H9 (cell line): ENCODE measurements at regions not wholly inside any gene's neighbourhood (a gene's known extent, or its start where the extent isn't known, plus 50 kb on each side); places are given as distances from the start of the nearest gene placed in this dataset.

Experiments
- DNase-seq: peaks from one replicate; pipeline ENCODE4 v3.0.0-alpha.2; 2017
- H2AFZ ChIP-seq: one replicate; pipeline ENCODE4 v1.6.1; 2013; ENCODE audit warnings: mild to moderate bottlenecking, low read length, control low read depth, moderate library complexity
- H2AK5ac ChIP-seq: 2 replicates; pipeline ENCODE4 v1.6.1; 2013; ENCODE audit warnings: low read length, control low read depth, mixed read lengths; ENCODE audit not compliant: insufficient read length
- H2BK120ac ChIP-seq: one replicate; pipeline ENCODE4 v1.6.1; 2013; ENCODE audit warnings: low read depth, mild to moderate bottlenecking, low read length, control low read depth, inconsistent platforms; ENCODE audit not compliant: poor library complexity, severe bottlenecking
- H2BK12ac ChIP-seq: 2 replicates; pipeline ENCODE4 v1.6.1; 2013; ENCODE audit warnings: low read length, control low read depth, mixed read lengths, low read depth; ENCODE audit not compliant: insufficient read length
- H2BK15ac ChIP-seq: 2 replicates; pipeline ENCODE4 v1.6.1; 2013; ENCODE audit warnings: low read depth, low read length, control low read depth
- H2BK20ac ChIP-seq: one replicate; pipeline ENCODE4 v1.6.1; 2013; ENCODE audit warnings: low read depth, mild to moderate bottlenecking, low read length, control low read depth, inconsistent platforms; ENCODE audit not compliant: poor library complexity, severe bottlenecking
- H2BK5ac ChIP-seq: 2 replicates; pipeline ENCODE4 v1.6.1; 2013; ENCODE audit warnings: low read length, control low read depth, mixed read lengths; ENCODE audit not compliant: insufficient read length
- H3K14ac ChIP-seq: 2 replicates; pipeline ENCODE4 v1.6.1; 2013; ENCODE audit warnings: low read length, control low read depth; ENCODE audit not compliant: insufficient read depth
- H3K18ac ChIP-seq: 2 replicates; pipeline ENCODE4 v1.6.1; 2013; ENCODE audit warnings: low read depth, mild to moderate bottlenecking, mixed read lengths, low read length, control low read depth; ENCODE audit not compliant: insufficient read length
- H3K23ac ChIP-seq: 2 replicates; pipeline ENCODE4 v1.6.1; 2013; ENCODE audit warnings: low read length, control low read depth, mixed read lengths, low read depth; ENCODE audit not compliant: insufficient read length
- H3K23me2 ChIP-seq: 2 replicates; pipeline ENCODE4 v1.6.1; 2013; ENCODE audit warnings: low read depth, mild to moderate bottlenecking, mixed read lengths, low read length, control low read depth; ENCODE audit not compliant: insufficient read length, poor library complexity, severe bottlenecking
- H3K27ac ChIP-seq: 2 replicates; pipeline ENCODE4 v1.5.1; 2013; ENCODE audit warnings: low read length, control low read depth, mixed read lengths, low read depth; ENCODE audit not compliant: insufficient read length
- H3K27me3 ChIP-seq: 2 replicates; pipeline ENCODE4 v1.6.1; 2013; ENCODE audit warnings: low read length, control low read depth, inconsistent platforms; ENCODE audit not compliant: insufficient read depth
- H3K4ac ChIP-seq: 2 replicates; pipeline ENCODE4 v1.6.1; 2013; ENCODE audit warnings: low read depth, mild to moderate bottlenecking, control low read depth, inconsistent platforms, low read length, moderate library complexity
- H3K4me1 ChIP-seq: 2 replicates; pipeline ENCODE4 v1.6.1; 2013; ENCODE audit warnings: low read length, control low read depth, inconsistent platforms; ENCODE audit not compliant: insufficient read depth
- H3K4me2 ChIP-seq: 2 replicates; pipeline ENCODE4 v1.6.1; 2013; ENCODE audit warnings: low read length, control low read depth, mixed read lengths; ENCODE audit not compliant: insufficient read length, insufficient read depth
- H3K56ac ChIP-seq: 2 replicates; pipeline ENCODE4 v1.6.1; 2013; ENCODE audit warnings: low read depth, mild to moderate bottlenecking, mixed read lengths, low read length, control low read depth; ENCODE audit not compliant: insufficient read length
- H3K79me1 ChIP-seq: 2 replicates; pipeline ENCODE4 v1.6.1; 2013; ENCODE audit warnings: low read depth, mild to moderate bottlenecking, moderate library complexity, low read length, control low read depth, inconsistent platforms; ENCODE audit not compliant: insufficient read depth, poor library complexity, severe bottlenecking
- H3K79me2 ChIP-seq: 2 replicates; pipeline ENCODE4 v1.6.1; 2013; ENCODE audit warnings: low read length, control low read depth, inconsistent platforms; ENCODE audit not compliant: insufficient read depth
- H3K9ac ChIP-seq: 2 replicates; pipeline ENCODE4 v1.6.1; 2013; ENCODE audit warnings: low read length, control low read depth, mixed read lengths; ENCODE audit not compliant: insufficient read length; ENCODE audit errors: extremely low read depth
- H3K9me3 ChIP-seq: one replicate; pipeline ENCODE4 v1.6.1; 2013; ENCODE audit warnings: low read depth, low read length, inconsistent platforms; ENCODE audit not compliant: control insufficient read depth
- H3T11ph ChIP-seq: one replicate; pipeline ENCODE4 v1.6.1; 2013; ENCODE audit warnings: mild to moderate bottlenecking, low read length, control low read depth, inconsistent platforms
- H4K20me1 ChIP-seq: one replicate; pipeline ENCODE4 v1.6.1; 2013; ENCODE audit not compliant: control insufficient read depth, insufficient read length, insufficient read depth
- H4K5ac ChIP-seq: 2 replicates; pipeline ENCODE4 v1.6.1; 2013; ENCODE audit warnings: low read depth, mild to moderate bottlenecking, mixed read lengths, low read length, control low read depth; ENCODE audit not compliant: insufficient read length
- H4K8ac ChIP-seq: replicated peaks from 2 replicates; pipeline ENCODE4 v1.6.1; 2013; ENCODE audit warnings: low read length, control low read depth, mixed read lengths, low read depth; ENCODE audit not compliant: insufficient read length
- H4K91ac ChIP-seq: 2 replicates; pipeline ENCODE4 v1.6.1; 2013; ENCODE audit warnings: low read depth, mild to moderate bottlenecking, moderate library complexity, mixed read lengths, low read length, control low read depth; ENCODE audit not compliant: insufficient read length
- H3K27ac Mint-ChIP-seq, 3 experiments: 2 replicates in 2 of 3; 3 replicates in 1 of 3; pipeline ENCODE4 v1.8.0; 2020 to 2021; ENCODE audit warnings: mixed read lengths in 3 of 3, mild to moderate bottlenecking in 1 of 3, moderate library complexity in 1 of 3
- H3K27me3 Mint-ChIP-seq: 2 replicates; pipeline ENCODE4 v1.8.0; 2021; ENCODE audit warnings: low read depth, mild to moderate bottlenecking, moderate library complexity, mixed read lengths
- H3K36me3 Mint-ChIP-seq, 3 experiments: 2 replicates in 2 of 3; 3 replicates in 1 of 3; pipeline ENCODE4 v1.8.0; 2020 to 2021; ENCODE audit warnings: low read depth in 3 of 3, mixed read lengths in 3 of 3; ENCODE audit not compliant: insufficient read depth in 1 of 3
- H3K4me1 Mint-ChIP-seq, 2 experiments: 2 replicates each; pipeline ENCODE4 v1.8.0; 2020; ENCODE audit warnings: mixed read lengths in 2 of 2
- H3K4me3 Mint-ChIP-seq, 2 experiments: 2 replicates in 1 of 2; 3 replicates in 1 of 2; pipeline ENCODE4 v1.8.0; 2020 to 2021; ENCODE audit warnings: mild to moderate bottlenecking in 2 of 2, mixed read lengths in 2 of 2, moderate library complexity in 1 of 2
- H3K9me3 Mint-ChIP-seq, 2 experiments: 2 replicates in 1 of 2; 3 replicates in 1 of 2; pipeline ENCODE4 v1.8.0; 2020; ENCODE audit warnings: mild to moderate bottlenecking in 2 of 2, mixed read lengths in 2 of 2, moderate library complexity in 1 of 2
- CTCF ChIP-seq: fragments of 200-600 bp; sonication (generic); conservative IDR thresholded peaks from 3 replicates; pipeline ENCODE4 v1.8.0; 2021; ENCODE audit warnings: antibody characterized with exemption, mild to moderate bottlenecking
- WGBS: extraction: QIAGEN DNeasy Blood & Tissue Kit; methylation state at CpG from one replicate; pipeline ENCODE4 v1.1.7; 2013; ENCODE audit warnings: missing lambda C conversion rate, low lambda C conversion rate, mixed read lengths; ENCODE audit not compliant: insufficient read length; ENCODE audit errors: extremely low coverage; 5-methylcytosine and 5-hydroxymethylcytosine counted together

- H3K79me1 ChIP-seq, result no peaks in the 10 kb centered on the region
- no peak overlapping the region for H4K8ac ChIP-seq
- H3K4ac ChIP-seq, result no peak overlapping the region
- no peak overlapping the region for H2BK20ac ChIP-seq
- no peak overlapping the region for H2BK12ac ChIP-seq
- no peak overlapping the region for H4K91ac ChIP-seq
- H2AFZ ChIP-seq, result no peak overlapping the region
- H3K27me3 Mint-ChIP-seq, result no peaks in the 10 kb centered on the region
- H3K9ac ChIP-seq, result no peak overlapping the region
- no peak overlapping the region for H3K4me2 ChIP-seq
- H3K27ac ChIP-seq, result no peak overlapping the region
- H3K27me3 ChIP-seq, result no peaks in the 10 kb centered on the region
- H2BK15ac ChIP-seq, result no peak overlapping the region
- H4K5ac ChIP-seq, result no peak overlapping the region
- peaks cover 0 to 6% of the 10 kb centered on the region in 2 experiments; a peak in 1 of 4 replicates for H3K4me1 Mint-ChIP-seq
- no peaks in the 10 kb centered on the region for H3K36me3 Mint-ChIP-seq
- DNase-seq, result no peak
- H2AK5ac ChIP-seq, result no peak overlapping the region
- no peaks in the 10 kb centered on the region for H3K9me3 ChIP-seq
- H3K4me3 Mint-ChIP-seq, result no peak overlapping the region
- H3K79me2 ChIP-seq, result no peaks in the 10 kb centered on the region
- no peaks in the 10 kb centered on the region for H4K20me1 ChIP-seq
- no peaks in the 10 kb centered on the region for H3K23me2 ChIP-seq
- no peak overlapping the region for H3K23ac ChIP-seq
- no peak overlapping the region for H3T11ph ChIP-seq
- TF ChIP-seq CTCF, result no peak
- no peak overlapping the region for H3K14ac ChIP-seq
- WGBS, result no CpG with 5 or more reads among the region's 12 CpGs
- no peak overlapping the region for H3K27ac Mint-ChIP-seq
- H3K56ac ChIP-seq, result no peak overlapping the region
- H2BK5ac ChIP-seq, result no peak overlapping the region
- H3K9me3 Mint-ChIP-seq, result no peaks in the 10 kb centered on the region
- H3K4me1 ChIP-seq, result no peaks in the 10 kb centered on the region
- H3K18ac ChIP-seq, result no peak overlapping the region
- H2BK120ac ChIP-seq, result no peak overlapping the region
Observed at GRCh38 chr10:45135443-45136198, 134.9 kb downstream of the ZNF22 start.
